Neural progenitor cell (in vitro differentiated cells): ENCODE measurements at regions not wholly inside any gene's neighbourhood (a gene's known extent, or its start where the extent isn't known, plus 50 kb on each side); places are given as distances from the start of the nearest gene placed in this dataset.

ENCODE experiments used
- DNase-seq: peaks from one replicate; pipeline ENCODE4 v3.0.0-alpha.2; 2016; ENCODE audit warnings: low spot score
- H2AFZ ChIP-seq: fragments of 200-600 bp; sonication (generic); replicated peaks from 2 replicates; pipeline ENCODE4 v1.6.1; 2016; ENCODE audit warnings: antibody characterized with exemption
- H3F3A ChIP-seq: fragments of 200-600 bp; sonication (generic); 2 replicates; pipeline ENCODE4 v1.6.1; 2016; ENCODE audit warnings: antibody characterized with exemption, low read depth
- H3K27ac ChIP-seq: fragments of 200-600 bp; sonication (generic); 2 replicates; pipeline ENCODE4 v1.5.1; 2016; ENCODE audit warnings: mild to moderate bottlenecking
- H3K27me3 ChIP-seq: fragments of 200-600 bp; sonication (generic); 2 replicates; pipeline ENCODE4 v1.6.1; 2016; ENCODE audit warnings: mild to moderate bottlenecking, moderate library complexity
- H3K36me3 ChIP-seq: fragments of 200-600 bp; sonication (generic); 2 replicates; pipeline ENCODE4 v1.5.1; 2016
- H3K4me1 ChIP-seq: fragments of 200-600 bp; sonication (generic); 2 replicates; pipeline ENCODE4 v1.6.1; 2016; ENCODE audit warnings: mixed run types
- H3K4me2 ChIP-seq: fragments of 200-600 bp; sonication (generic); 2 replicates; pipeline ENCODE4 v1.6.1; 2016
- H3K4me3 ChIP-seq: fragments of 200-600 bp; sonication (generic); 2 replicates; pipeline ENCODE4 v1.5.1; 2016
- H3K79me2 ChIP-seq: fragments of 200-600 bp; sonication (generic); 2 replicates; pipeline ENCODE4 v1.6.1; 2016; ENCODE audit warnings: low read depth
- H3K9ac ChIP-seq: fragments of 200-600 bp; sonication (generic); 2 replicates; pipeline ENCODE4 v1.6.1; 2016
- H3K9me3 ChIP-seq: fragments of 200-600 bp; sonication (generic); 2 replicates; pipeline ENCODE4 v1.5.1; 2016; ENCODE audit warnings: low read depth
- H4K20me1 ChIP-seq: fragments of 200-600 bp; sonication (generic); 2 replicates; pipeline ENCODE4 v1.6.1; 2016; ENCODE audit warnings: low read depth
- H3K27ac Mint-ChIP-seq: 3 replicates; pipeline ENCODE4 v1.8.0; 2021; ENCODE audit warnings: mixed read lengths
- H3K27me3 Mint-ChIP-seq: 2 replicates; pipeline ENCODE4 v1.8.0; 2022; ENCODE audit warnings: low read depth, mild to moderate bottlenecking, inconsistent platforms, moderate library complexity, mixed read lengths; ENCODE audit not compliant: insufficient read depth
- H3K36me3 Mint-ChIP-seq: 3 replicates; pipeline ENCODE4 v1.8.0; 2021; ENCODE audit warnings: mixed read lengths
- H3K4me1 Mint-ChIP-seq: 3 replicates; pipeline ENCODE4 v1.8.0; 2021; ENCODE audit warnings: mixed read lengths
- H3K4me3 Mint-ChIP-seq: 3 replicates; pipeline ENCODE4 v1.8.0; 2021; ENCODE audit warnings: mild to moderate bottlenecking, moderate library complexity, mixed read lengths
- H3K9me3 Mint-ChIP-seq: 3 replicates; pipeline ENCODE4 v1.8.0; 2020; ENCODE audit warnings: mixed read lengths
- CTCF ChIP-seq: fragments of 200-600 bp; sonication (generic); IDR thresholded peaks from 2 replicates; pipeline ENCODE4 v1.5.1; 2017; ENCODE audit warnings: antibody characterized with exemption, mild to moderate bottlenecking
- EZH2 ChIP-seq: fragments of 200-600 bp; sonication (generic); IDR thresholded peaks from 2 replicates; pipeline ENCODE4 v1.6.1; 2017; ENCODE audit warnings: antibody characterized with exemption, mild to moderate bottlenecking, moderate library complexity
- EZH2phosphoT487 ChIP-seq: fragments of 200-600 bp; sonication (generic); IDR thresholded peaks from 2 replicates; pipeline ENCODE4 v1.6.1; 2017; ENCODE audit warnings: antibody characterized with exemption

GRCh38 chr15:59830098-59830497, 141.0 kb upstream of the BNIP2 start:
- Histone ChIP-seq H3K79me2 (no peaks in the 10 kb centered on the region), H3K27me3 (no peaks in the 10 kb centered on the region), H4K20me1 (no peaks in the 10 kb centered on the region), H3K27ac (no peak overlapping the region), H3K9me3 (no peaks in the 10 kb centered on the region), H3K4me3 (no peak overlapping the region), H3F3A (no peaks in the 10 kb centered on the region), H3K4me2 (no peak overlapping the region), H3K4me1 (no peaks in the 10 kb centered on the region), H3K36me3 (no peaks in the 10 kb centered on the region), H2AFZ (peak overlapping the region; percentile 3), H3K9ac (no peak overlapping the region)
- Mint-ChIP-seq H3K9me3 (peaks cover 2% of the 10 kb centered on the region), H3K4me1 (no peaks in the 10 kb centered on the region), H3K27ac (no peak overlapping the region), H3K27me3 (peaks cover 6% of the 10 kb centered on the region), H3K4me3 (no peak overlapping the region), H3K36me3 (no peaks in the 10 kb centered on the region)
- TF ChIP-seq EZH2phosphoT487 (no peak), EZH2 (no peak), CTCF (no peak)
- no peak for DNase-seq

DNA sequence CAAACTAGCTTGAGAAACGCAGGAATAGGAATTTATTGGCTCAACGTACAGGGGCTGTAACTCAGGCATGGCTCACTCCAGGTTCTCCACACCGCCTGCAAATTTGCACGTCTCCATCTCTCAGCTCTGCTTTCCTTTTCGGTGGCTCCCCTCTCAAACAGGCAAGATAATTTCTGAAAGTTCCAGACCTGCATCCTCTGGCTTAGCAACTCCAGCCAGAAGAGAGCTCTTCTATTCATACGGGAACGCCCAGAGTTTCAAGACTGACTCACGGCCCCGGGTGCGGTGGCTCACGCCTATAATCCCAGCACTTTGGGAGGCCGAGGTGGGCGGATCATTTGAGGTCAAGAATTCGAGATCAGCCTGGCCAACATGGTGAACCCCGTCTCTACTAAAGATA, 139.7 kb upstream of the BNIP2 start:
- Histone ChIP-seq H3K79me2 (no peaks in the 10 kb centered on the region), H3K27ac (no peak overlapping the region), H3K9me3 (no peaks in the 10 kb centered on the region), H3F3A (no peaks in the 10 kb centered on the region), H3K4me1 (no peaks in the 10 kb centered on the region), H3K4me3 (no peak overlapping the region), H3K4me2 (no peak overlapping the region), H4K20me1 (no peaks in the 10 kb centered on the region), H3K36me3 (no peaks in the 10 kb centered on the region), H3K27me3 (no peaks in the 10 kb centered on the region), H3K9ac (no peak overlapping the region), H2AFZ (no peak overlapping the region)
- no peak overlapping the region for H3K4me3 Mint-ChIP-seq
- H3K36me3 Mint-ChIP-seq = no peaks in the 10 kb centered on the region
- no peak for TF ChIP-seq CTCF
- TF ChIP-seq EZH2 = no peak
- no peak for TF ChIP-seq EZH2phosphoT487
- peaks cover 6% of the 10 kb centered on the region for H3K27me3 Mint-ChIP-seq
- no peak overlapping the region for H3K27ac Mint-ChIP-seq
- no peaks in the 10 kb centered on the region for H3K4me1 Mint-ChIP-seq
- H3K9me3 Mint-ChIP-seq = peaks cover 2% of the 10 kb centered on the region
- no peak for DNase-seq

DNA sequence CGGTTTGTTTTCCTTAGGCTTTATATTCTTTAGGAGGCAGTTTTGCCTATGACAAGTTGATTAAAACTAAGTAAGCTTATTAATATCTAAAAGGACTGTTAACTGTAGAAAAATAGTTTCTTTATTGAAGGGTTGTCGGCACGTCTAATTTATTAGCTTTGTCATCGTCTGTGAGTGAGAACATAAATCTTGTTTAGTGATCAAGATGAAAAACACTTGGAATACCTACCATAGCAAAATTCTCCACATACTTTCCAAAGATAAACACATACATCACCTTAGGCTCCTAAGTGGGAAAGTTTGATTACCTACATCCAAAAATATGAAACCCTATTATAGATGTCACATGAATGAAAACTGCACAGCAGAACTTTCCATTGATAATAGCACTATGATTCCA, 139.1 kb upstream of the BNIP2 start:
- Histone ChIP-seq H4K20me1 (no peaks in the 10 kb centered on the region), H3K9ac (no peak overlapping the region), H2AFZ (no peak overlapping the region), H3K27me3 (no peaks in the 10 kb centered on the region), H3K9me3 (no peaks in the 10 kb centered on the region), H3K79me2 (no peaks in the 10 kb centered on the region), H3F3A (no peaks in the 10 kb centered on the region), H3K4me1 (no peaks in the 10 kb centered on the region), H3K36me3 (no peaks in the 10 kb centered on the region), H3K27ac (no peak overlapping the region), H3K4me2 (no peak overlapping the region), H3K4me3 (no peak overlapping the region)
- Mint-ChIP-seq H3K27ac (no peak overlapping the region), H3K9me3 (peaks cover 2% of the 10 kb centered on the region), H3K27me3 (peaks cover 6% of the 10 kb centered on the region), H3K4me3 (no peak overlapping the region), H3K36me3 (no peaks in the 10 kb centered on the region), H3K4me1 (no peaks in the 10 kb centered on the region)
- DNase-seq = no peak
- TF ChIP-seq EZH2phosphoT487 = no peak
- no peak for TF ChIP-seq EZH2
- no peak for TF ChIP-seq CTCF

GRCh38 chr15:59825901-59826300, 136.8 kb upstream of the BNIP2 start:
- H3K4me1 ChIP-seq = no peaks in the 10 kb centered on the region
- no peak for TF ChIP-seq EZH2
- TF ChIP-seq EZH2phosphoT487 = no peak
- TF ChIP-seq CTCF = no peak
- H3K27me3 ChIP-seq = no peaks in the 10 kb centered on the region
- H3K27ac ChIP-seq = no peak overlapping the region
- no peak overlapping the region for H3K9ac ChIP-seq
- H3K4me3 Mint-ChIP-seq = no peak overlapping the region
- no peaks in the 10 kb centered on the region for H3K9me3 ChIP-seq
- no peaks in the 10 kb centered on the region for H3K36me3 Mint-ChIP-seq
- no peaks in the 10 kb centered on the region for H3K79me2 ChIP-seq
- no peak overlapping the region for H2AFZ ChIP-seq
- no peaks in the 10 kb centered on the region for H3K4me1 Mint-ChIP-seq
- no peaks in the 10 kb centered on the region for H4K20me1 ChIP-seq
- no peaks in the 10 kb centered on the region for H3K36me3 ChIP-seq
- H3K4me2 ChIP-seq = no peak overlapping the region
- H3K9me3 Mint-ChIP-seq = peaks cover 2% of the 10 kb centered on the region
- H3K4me3 ChIP-seq = no peak overlapping the region
- no peaks in the 10 kb centered on the region for H3F3A ChIP-seq
- no peak overlapping the region for H3K27ac Mint-ChIP-seq
- H3K27me3 Mint-ChIP-seq = peaks cover 6% of the 10 kb centered on the region
- DNase-seq = no peak
